ENCODE measurements at regions not wholly inside any gene's neighbourhood (a gene's known extent, or its start where the extent isn't known, plus 50 kb on each side); places are given as distances from the start of the nearest gene placed in this dataset.
"Not testable (repeated sequence)": the region's sequence is repeated elsewhere in the genome, so short reads cannot be mapped to it uniquely, and the experiment has no call there.

- Histone ChIP-seq H4K20me1 (ENCODE audit: control insufficient read depth, insufficient read depth, low read depth, low read length) (no peaks in the 10 kb centered on the region), H3K4me3 (ENCODE audit: low read length) (no peak overlapping the region), H3K4me1 (ENCODE audit: control insufficient read depth, low read length) (no peaks in the 10 kb centered on the region), H3K9me3 (ENCODE audit: control insufficient read depth, insufficient read depth, low read length) (no peaks in the 10 kb centered on the region), H3K79me2 (ENCODE audit: control insufficient read depth, low read length) (no peaks in the 10 kb centered on the region), H3K9me2 (replicated peaks; ENCODE audit: control insufficient read depth, low read length) (no peaks in the 10 kb centered on the region), H3K36me3 (ENCODE audit: control insufficient read depth, low read length) (no peaks in the 10 kb centered on the region), H3K27ac (ENCODE audit: low read depth, low read length) (no peak overlapping the region), H3F3A (ENCODE audit: control insufficient read depth, insufficient read depth) (no peaks in the 10 kb centered on the region), H3K4me2 (ENCODE audit: low read length) (no peak overlapping the region), H3K27me3 (ENCODE audit: control insufficient read depth, low read length) (peaks cover 4% of the 10 kb centered on the region; the same call in 1 of the 2 replicates)
- TF ChIP-seq, protein P1, sequence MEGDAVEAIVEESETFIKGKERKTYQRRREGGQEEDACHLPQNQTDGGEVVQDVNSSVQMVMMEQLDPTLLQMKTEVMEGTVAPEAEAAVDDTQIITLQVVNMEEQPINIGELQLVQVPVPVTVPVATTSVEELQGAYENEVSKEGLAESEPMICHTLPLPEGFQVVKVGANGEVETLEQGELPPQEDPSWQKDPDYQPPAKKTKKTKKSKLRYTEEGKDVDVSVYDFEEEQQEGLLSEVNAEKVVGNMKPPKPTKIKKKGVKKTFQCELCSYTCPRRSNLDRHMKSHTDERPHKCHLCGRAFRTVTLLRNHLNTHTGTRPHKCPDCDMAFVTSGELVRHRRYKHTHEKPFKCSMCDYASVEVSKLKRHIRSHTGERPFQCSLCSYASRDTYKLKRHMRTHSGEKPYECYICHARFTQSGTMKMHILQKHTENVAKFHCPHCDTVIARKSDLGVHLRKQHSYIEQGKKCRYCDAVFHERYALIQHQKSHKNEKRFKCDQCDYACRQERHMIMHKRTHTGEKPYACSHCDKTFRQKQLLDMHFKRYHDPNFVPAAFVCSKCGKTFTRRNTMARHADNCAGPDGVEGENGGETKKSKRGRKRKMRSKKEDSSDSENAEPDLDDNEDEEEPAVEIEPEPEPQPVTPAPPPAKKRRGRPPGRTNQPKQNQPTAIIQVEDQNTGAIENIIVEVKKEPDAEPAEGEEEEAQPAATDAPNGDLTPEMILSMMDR (IDR thresholded peaks at IDR 0.05; ENCODE audit: low read depth, low read length, poor library complexity, severe bottlenecking) = no peak
- TF ChIP-seq EZH2phosphoT487 (IDR thresholded peaks at IDR 0.05; ENCODE audit: borderline replicate concordance, low read length) = no peak
Observed at GRCh38 chr2:196520605-196521004, 118.9 kb upstream of the CCDC150 start.

- not testable (repeated sequence) for H3K9me2 ChIP-seq (replicated peaks; ENCODE audit: control insufficient read depth, low read length); H3K4me2 ChIP-seq (ENCODE audit: low read length); H3K36me3 ChIP-seq (ENCODE audit: control insufficient read depth, low read length); H3K27me3 ChIP-seq (ENCODE audit: control insufficient read depth, low read length); H3F3A ChIP-seq (ENCODE audit: control insufficient read depth, insufficient read depth); H3K79me2 ChIP-seq (ENCODE audit: control insufficient read depth, low read length); H3K4me1 ChIP-seq (ENCODE audit: control insufficient read depth, low read length); H3K9me3 ChIP-seq (ENCODE audit: control insufficient read depth, insufficient read depth, low read length); H3K27ac ChIP-seq (ENCODE audit: low read depth, low read length); H3K4me3 ChIP-seq (ENCODE audit: low read length); H4K20me1 ChIP-seq (ENCODE audit: control insufficient read depth, insufficient read depth, low read depth, low read length)
Observed at GRCh38 chr2:196526981-196527725, 112.4 kb upstream of the CCDC150 start.

- no peaks in the 10 kb centered on the region for H3K36me3 ChIP-seq (ENCODE audit: control insufficient read depth, low read length)
- TF ChIP-seq EZH2phosphoT487 (IDR thresholded peaks at IDR 0.05; ENCODE audit: borderline replicate concordance, low read length) = no peak
- TF ChIP-seq, protein P1 (IDR thresholded peaks at IDR 0.05; ENCODE audit: low read depth, low read length, poor library complexity, severe bottlenecking) = no peak
Observed at GRCh38 chr2:196528486-196529223, 110.9 kb upstream of the CCDC150 start.

GRCh38 chr2:196530910-196531309, 108.6 kb upstream of the CCDC150 start:
- no peaks in the 10 kb centered on the region for H3K9me2 ChIP-seq (replicated peaks; ENCODE audit: control insufficient read depth, low read length)
- H3F3A ChIP-seq (ENCODE audit: control insufficient read depth, insufficient read depth) = no peaks in the 10 kb centered on the region
- no peaks in the 10 kb centered on the region for H3K27me3 ChIP-seq (ENCODE audit: control insufficient read depth, low read length)
- H3K36me3 ChIP-seq (ENCODE audit: control insufficient read depth, low read length) = no peaks in the 10 kb centered on the region
- H4K20me1 ChIP-seq (ENCODE audit: control insufficient read depth, insufficient read depth, low read depth, low read length) = no peaks in the 10 kb centered on the region
- H3K4me2 ChIP-seq (ENCODE audit: low read length) = no peak overlapping the region
- H3K27ac ChIP-seq (ENCODE audit: low read depth, low read length) = no peak overlapping the region
- TF ChIP-seq, protein P1 (IDR thresholded peaks at IDR 0.05; ENCODE audit: low read depth, low read length, poor library complexity, severe bottlenecking) = no peak
- TF ChIP-seq EZH2phosphoT487 (IDR thresholded peaks at IDR 0.05; ENCODE audit: borderline replicate concordance, low read length) = no peak
- H3K9me3 ChIP-seq (ENCODE audit: control insufficient read depth, insufficient read depth, low read length) = no peaks in the 10 kb centered on the region
- H3K79me2 ChIP-seq (ENCODE audit: control insufficient read depth, low read length) = no peaks in the 10 kb centered on the region
- peaks cover 4% of the 10 kb centered on the region; the same call in 1 of the 2 replicates for H3K4me1 ChIP-seq (ENCODE audit: control insufficient read depth, low read length)
- H3K4me3 ChIP-seq (ENCODE audit: low read length) = no peak overlapping the region

More at GRCh38 chr2:196528486-196529223, 110.9 kb upstream of the CCDC150 start:
- Histone ChIP-seq H3K4me2 (ENCODE audit: low read length) (no peak overlapping the region), H3K27ac (ENCODE audit: low read depth, low read length) (no peak overlapping the region), H4K20me1 (ENCODE audit: control insufficient read depth, insufficient read depth, low read depth, low read length) (no peaks in the 10 kb centered on the region), H3F3A (ENCODE audit: control insufficient read depth, insufficient read depth) (no peaks in the 10 kb centered on the region), H3K4me3 (ENCODE audit: low read length) (no peak overlapping the region), H3K9me2 (replicated peaks; ENCODE audit: control insufficient read depth, low read length) (no peaks in the 10 kb centered on the region), H3K79me2 (ENCODE audit: control insufficient read depth, low read length) (no peaks in the 10 kb centered on the region), H3K27me3 (ENCODE audit: control insufficient read depth, low read length) (no peaks in the 10 kb centered on the region), H3K4me1 (ENCODE audit: control insufficient read depth, low read length) (no peaks in the 10 kb centered on the region), H3K9me3 (ENCODE audit: control insufficient read depth, insufficient read depth, low read length) (no peaks in the 10 kb centered on the region)

Data from DOHH2 (cell line).